ENCODE measurements at regions not wholly inside any gene's neighbourhood (a gene's known extent, or its start where the extent isn't known, plus 50 kb on each side); places are given as distances from the start of the nearest gene placed in this dataset.

- no peak for DNase-seq
These were observed 665.3 kb upstream of the IGFBP3 start for GRCh38 chr7:46586406-46586805.

GRCh38 chr7:46583656-46584055 is 662.6 kb upstream of the IGFBP3 start:
- no peak for DNase-seq

- no peak for DNase-seq
These were observed 660.2 kb upstream of the IGFBP3 start for GRCh38 chr7:46581268-46581667.

GRCh38 chr7:46580766-46581165 is 659.7 kb upstream of the IGFBP3 start:
- DNase-seq: no peak

- no peak for DNase-seq
These were observed 656.3 kb upstream of the IGFBP3 start for GRCh38 chr7:46577394-46577793.

- DNase-seq: no peak
These were observed 655.9 kb upstream of the IGFBP3 start for GRCh38 chr7:46576950-46577349.

GRCh38 chr7:46572691-46573090 is 651.6 kb upstream of the IGFBP3 start:
- DNase-seq: no peak

- no peak for DNase-seq
These were observed 650.9 kb upstream of the IGFBP3 start for GRCh38 chr7:46571996-46572395.

- no peak for DNase-seq
These were observed 648.0 kb upstream of the IGFBP3 start for GRCh38 chr7:46569133-46569465.

GRCh38 chr7:46568420-46569132 is 647.5 kb upstream of the IGFBP3 start:
- DNase-seq: no peak

- DNase-seq: no peak
These were observed 646.8 kb upstream of the IGFBP3 start for GRCh38 chr7:46567858-46568257.

- DNase-seq: no peak
These were observed 645.2 kb upstream of the IGFBP3 start for GRCh38 chr7:46566097-46566774.

GRCh38 chr7:46565253-46566096 is 644.4 kb upstream of the IGFBP3 start:
- DNase-seq: no peak

GRCh38 chr7:46559194-46559832 is 638.2 kb upstream of the IGFBP3 start:
- DNase-seq: no peak

- no peak for DNase-seq
These were observed 637.6 kb upstream of the IGFBP3 start for GRCh38 chr7:46558482-46559193.

GRCh38 chr7:46557781-46558180 is 636.7 kb upstream of the IGFBP3 start:
- no peak for DNase-seq

- DNase-seq: no peak
These were observed 636.2 kb upstream of the IGFBP3 start for GRCh38 chr7:46557295-46557711.

GRCh38 chr7:46554688-46555422 is 633.8 kb upstream of the IGFBP3 start:
- no peak for DNase-seq

GRCh38 chr7:46551603-46552002 is 630.5 kb upstream of the IGFBP3 start:
- no peak for DNase-seq

- no peak for DNase-seq
These were observed 629.8 kb upstream of the IGFBP3 start for GRCh38 chr7:46550864-46551263.
